Right cardiac atrium (tissue), 5 donors: ENCODE measurements at regions not wholly inside any gene's neighbourhood (a gene's known extent, or its start where the extent isn't known, plus 50 kb on each side); places are given as distances from the start of the nearest gene placed in this dataset.

ENCODE experiments used
- ATAC-seq, 2 donors: fragments of 200-7000 bp; cut with Tn5 transposase; one replicate each; pipeline versions ENCODE4 v1.8.0 to v1.9.1; 2020; ENCODE audit warnings: moderate library complexity in 2 of 2, mild to moderate bottlenecking in 1 of 2
- DNase-seq, 3 donors: peaks; one replicate each; pipeline ENCODE4 v3.0.0-alpha.2; 2020
- H3K27ac ChIP-seq: one replicate; pipeline ENCODE4 v1.5.1; 2013; ENCODE audit warnings: mild to moderate bottlenecking, low read length, control low read depth, moderate library complexity
- H3K27me3 ChIP-seq: one replicate; pipeline ENCODE4 v1.6.1; 2013; ENCODE audit not compliant: control insufficient read depth, insufficient read depth
- H3K4me1 ChIP-seq: one replicate; pipeline ENCODE4 v1.6.1; 2013; ENCODE audit warnings: low read length; ENCODE audit not compliant: control insufficient read depth, insufficient read depth
- H3K4me3 ChIP-seq: one replicate; pipeline ENCODE4 v1.5.1; 2013; ENCODE audit warnings: low read length, control low read depth
- H3K9me3 ChIP-seq: one replicate; pipeline ENCODE4 v1.6.1; 2013; ENCODE audit warnings: low read length; ENCODE audit not compliant: control insufficient read depth
- WGBS: extraction: QIAGEN DNeasy Blood & Tissue Kit; methylation state at CpG from one replicate; pipeline ENCODE4 v1.1.7; 2013; 5-methylcytosine and 5-hydroxymethylcytosine counted together
- intact Hi-C, 4 donors: fragments of 100-400 bp; cut with DNase I; formaldehyde crosslinking; loops; one replicate each; pipeline versions ENCODE4 v1.11.0 to v1.14.0; 2022 to 2023
- donor health status: healthy with polysubstance abuse.
- donor health status: DM: no; HTN: yes; CAD: no.
- donor health status: DM: no; HTN: no; CAD: no.
- donor health status: DM: no; HTN: yes; CAD: no; lungs with severe emphysema.
- donor health status: DM: yes; HTN: yes; CAD: no.

DNA sequence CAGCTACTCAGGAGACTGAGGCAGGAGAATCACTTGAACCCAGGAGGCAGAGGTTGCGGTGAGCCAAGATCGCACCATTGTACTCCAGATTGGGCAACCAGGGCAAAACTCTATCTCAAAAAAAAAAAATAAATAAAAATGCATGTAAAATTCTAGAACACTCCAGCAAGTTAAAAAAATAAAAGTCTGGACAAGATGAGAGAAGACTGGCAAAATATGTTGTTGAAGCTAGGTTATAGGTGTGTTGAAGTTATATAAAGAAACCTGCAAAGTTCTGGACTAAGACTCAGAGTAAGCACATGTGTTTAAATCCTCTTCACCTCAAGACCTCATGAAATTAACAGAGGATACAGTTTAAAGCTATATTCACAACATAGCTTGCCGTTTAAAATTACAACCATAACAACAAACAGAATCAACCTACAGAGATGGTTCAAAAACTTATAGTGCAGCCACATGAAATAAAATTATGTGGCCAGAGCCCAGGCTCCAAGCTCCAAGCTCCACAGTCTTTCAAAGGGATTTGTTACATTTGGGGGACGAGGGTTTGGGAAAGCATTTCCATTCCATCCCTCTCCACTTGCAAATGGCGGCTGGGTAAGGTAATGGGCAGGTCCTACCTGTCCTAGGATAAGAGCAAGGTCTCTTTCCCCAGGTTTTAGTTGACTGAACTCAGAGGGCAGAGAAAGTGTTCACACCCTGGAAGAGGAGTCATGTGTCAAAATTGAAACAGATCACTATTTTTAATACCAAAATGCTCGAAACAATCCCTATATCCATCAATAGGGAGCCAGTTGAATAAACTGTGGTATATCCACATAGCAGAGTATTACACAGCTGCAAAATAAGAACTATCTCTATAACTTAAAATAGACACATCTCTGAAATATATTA, 59.9 kb upstream of the MYCN start:
- intact Hi-C loops: no loop called here

DNA sequence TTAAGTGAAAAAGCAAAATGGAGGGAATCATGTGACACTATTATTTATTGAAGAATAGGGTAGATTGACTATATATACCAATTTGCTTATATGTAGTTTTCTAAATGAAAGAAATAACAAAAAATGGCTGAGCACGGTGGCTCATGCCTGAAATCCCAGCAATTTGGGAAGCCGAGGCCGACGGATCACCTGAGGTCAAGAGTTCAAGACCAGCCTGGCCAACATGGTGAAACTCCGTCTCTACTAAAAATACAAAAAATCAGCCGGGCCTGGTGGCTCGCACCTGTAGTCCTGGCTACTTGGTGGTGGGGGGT, 59.3 kb upstream of the MYCN start:
- 83% methylated on average over 7 of the region's 7 CpGs for WGBS
- intact Hi-C loops: no loop called here
- no peak for ATAC-seq

More for the DNA sequence above, 59.9 kb upstream of the MYCN start:
- 96% methylated on average over 6 of the region's 6 CpGs for WGBS
- H3K9me3 ChIP-seq: no peaks in the 10 kb centered on the region
- H3K4me3 ChIP-seq: no peak overlapping the region
- ATAC-seq (no peak), DNase-seq (no peak)
- H3K27ac ChIP-seq: no peak overlapping the region
- H3K27me3 ChIP-seq: no peaks in the 10 kb centered on the region
- no peaks in the 10 kb centered on the region for H3K4me1 ChIP-seq

DNA sequence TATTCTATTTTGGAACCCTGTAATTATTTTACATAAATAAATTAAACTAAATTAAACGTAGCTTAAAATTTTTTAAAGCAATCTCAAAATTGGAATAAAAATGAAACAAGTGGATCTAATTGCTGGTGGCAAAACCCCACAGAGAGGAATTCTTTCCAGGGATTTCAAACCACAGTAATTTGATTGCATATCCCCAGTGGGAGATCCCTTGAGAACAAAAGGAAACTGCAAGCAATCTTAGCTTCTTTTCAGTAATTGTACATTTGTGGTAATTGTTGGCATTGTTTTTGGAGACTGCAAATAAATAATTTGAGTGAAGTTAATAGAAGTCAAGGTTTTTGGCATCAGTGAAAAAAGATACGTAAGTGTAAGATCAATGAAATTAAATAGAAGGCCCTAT, 58.7 kb upstream of the MYCN start:
- no peaks in the 10 kb centered on the region for H3K4me1 ChIP-seq
- ATAC-seq (no peak), DNase-seq (no peak)
- H3K27me3 ChIP-seq: no peaks in the 10 kb centered on the region
- no peak overlapping the region for H3K4me3 ChIP-seq
- intact Hi-C loops: no loop called here
- no peak overlapping the region for H3K27ac ChIP-seq
- H3K9me3 ChIP-seq: no peaks in the 10 kb centered on the region
- 83% methylated on average over 2 of the region's 2 CpGs for WGBS

More for the DNA sequence above, 59.3 kb upstream of the MYCN start:
- H3K4me3 ChIP-seq: no peak overlapping the region
- no peaks in the 10 kb centered on the region for H3K4me1 ChIP-seq
- H3K27me3 ChIP-seq: no peaks in the 10 kb centered on the region
- no peaks in the 10 kb centered on the region for H3K9me3 ChIP-seq
- H3K27ac ChIP-seq: no peak overlapping the region
- no peak for DNase-seq

DNA sequence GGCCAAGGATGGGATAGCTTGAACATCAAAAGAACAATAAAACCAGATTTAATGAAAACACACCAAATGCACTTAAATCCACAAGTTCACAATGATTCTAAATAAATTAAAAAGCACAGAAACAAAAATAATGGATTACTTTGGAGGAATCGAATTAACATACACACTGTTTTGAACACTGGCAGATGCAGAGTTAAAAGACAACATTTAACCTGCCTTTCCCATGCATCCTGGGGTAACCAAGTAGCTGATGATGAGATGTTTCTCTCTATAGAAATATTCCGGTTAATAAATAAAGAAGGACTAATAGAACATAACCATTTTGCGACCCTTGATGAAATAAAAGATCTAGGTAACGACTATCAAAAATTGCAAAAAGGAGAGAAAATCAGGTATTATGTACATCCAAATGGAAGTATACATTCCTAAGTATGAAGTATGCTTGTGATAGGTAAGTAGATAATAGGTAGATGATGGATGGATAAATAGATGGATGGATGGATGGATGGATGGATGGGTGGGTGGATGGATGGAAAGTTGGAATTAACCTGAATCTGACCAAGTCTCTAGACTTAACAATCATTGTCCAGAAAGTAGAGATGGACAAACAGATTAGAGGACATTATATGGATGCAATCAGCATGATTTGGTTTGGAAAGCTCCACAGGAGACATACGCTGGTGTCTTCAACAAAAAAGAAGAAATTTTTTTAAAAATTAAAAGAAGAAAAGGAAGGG, 57.4 kb upstream of the MYCN start:
- DNase-seq (no peak), ATAC-seq (no peak)
- H3K27me3 ChIP-seq: no peaks in the 10 kb centered on the region
- no peak overlapping the region for H3K4me3 ChIP-seq
- no peak overlapping the region for H3K27ac ChIP-seq
- no peaks in the 10 kb centered on the region for H3K9me3 ChIP-seq
- no peaks in the 10 kb centered on the region for H3K4me1 ChIP-seq
- intact Hi-C loops: no loop called here
- 95% methylated on average over 5 of the region's 5 CpGs for WGBS

DNA sequence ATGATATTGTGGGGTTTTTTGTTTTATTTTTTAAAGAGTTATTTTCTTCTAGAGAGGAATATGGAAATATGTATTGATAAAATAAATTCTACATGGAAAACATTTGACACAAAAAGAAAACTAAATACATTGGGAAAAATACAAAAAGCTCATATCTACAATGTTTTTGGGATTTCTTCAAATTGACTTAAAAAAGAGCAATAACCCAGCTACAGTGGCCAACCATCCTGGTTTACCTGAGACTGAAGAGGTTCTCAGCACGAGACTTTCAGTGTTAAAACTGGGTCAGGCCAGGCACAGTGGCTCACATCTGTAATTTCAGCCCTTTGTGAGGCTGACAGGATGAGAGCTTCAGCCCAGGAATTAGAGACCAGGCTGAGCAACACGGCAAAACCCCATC, 56.7 kb upstream of the MYCN start:
- 86% methylated on average over 2 of the region's 2 CpGs for WGBS
- intact Hi-C loops: no loop called here
- H3K27me3 ChIP-seq: no peaks in the 10 kb centered on the region
- no peak for ATAC-seq
- H3K4me3 ChIP-seq: no peak overlapping the region
- H3K27ac ChIP-seq: no peak overlapping the region
- H3K4me1 ChIP-seq: no peaks in the 10 kb centered on the region
- no peak for DNase-seq
- H3K9me3 ChIP-seq: no peaks in the 10 kb centered on the region

DNA sequence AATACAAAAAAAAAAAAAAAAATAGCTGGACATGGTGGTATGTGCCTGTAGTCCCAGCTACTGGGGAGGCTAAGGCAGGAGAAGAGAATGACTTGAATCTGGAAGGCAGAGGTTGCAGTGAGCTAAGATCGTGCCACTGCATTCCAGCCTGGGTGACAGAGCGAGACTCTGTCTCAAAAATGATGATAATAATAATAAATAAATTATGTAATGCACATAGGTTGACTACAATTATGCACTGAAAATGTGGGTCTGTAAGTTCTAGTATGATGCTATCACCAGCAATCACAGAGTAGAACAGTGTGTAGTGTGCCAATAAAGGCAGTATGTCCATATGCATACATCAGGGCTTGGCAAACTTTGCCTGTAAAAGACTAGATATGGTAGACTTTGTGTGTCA, 55.6 kb upstream of the MYCN start:
- Histone ChIP-seq H3K27me3 (no peaks in the 10 kb centered on the region), H3K4me3 (no peak overlapping the region), H3K27ac (no peak overlapping the region), H3K4me1 (no peaks in the 10 kb centered on the region), H3K9me3 (no peaks in the 10 kb centered on the region)
- ATAC-seq: no peak
- 93% methylated on average over 2 of the region's 2 CpGs for WGBS
- DNase-seq: no peak
- intact Hi-C loops: no loop called here

DNA sequence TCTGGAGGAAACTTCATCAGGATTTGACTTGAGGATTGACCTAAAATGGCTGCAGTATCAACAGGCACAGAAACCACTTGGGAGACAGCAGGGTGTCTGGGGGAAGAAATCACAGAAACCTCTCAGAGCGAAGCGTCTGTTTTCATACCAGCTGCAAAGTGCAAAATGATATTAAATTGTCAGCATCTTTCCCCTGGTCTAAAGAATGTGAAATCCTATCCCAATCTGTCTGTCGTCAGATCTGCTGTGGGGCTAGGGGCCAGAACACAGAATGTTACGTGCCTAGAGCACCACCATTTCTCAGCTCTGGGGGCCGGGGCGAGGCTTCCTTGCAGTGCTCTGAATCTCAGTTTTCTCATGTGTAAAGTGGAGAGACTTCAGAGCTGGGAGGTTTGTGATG, 54.1 kb upstream of the MYCN start:
- intact Hi-C loops: no loop called here
- H3K9me3 ChIP-seq: no peaks in the 10 kb centered on the region
- no peak for ATAC-seq
- no peaks in the 10 kb centered on the region for H3K27me3 ChIP-seq
- WGBS: 60% methylated on average over 6 of the region's 6 CpGs
- H3K27ac ChIP-seq: no peak overlapping the region
- H3K4me3 ChIP-seq: no peak overlapping the region
- no peak for DNase-seq
- no peaks in the 10 kb centered on the region for H3K4me1 ChIP-seq

DNA sequence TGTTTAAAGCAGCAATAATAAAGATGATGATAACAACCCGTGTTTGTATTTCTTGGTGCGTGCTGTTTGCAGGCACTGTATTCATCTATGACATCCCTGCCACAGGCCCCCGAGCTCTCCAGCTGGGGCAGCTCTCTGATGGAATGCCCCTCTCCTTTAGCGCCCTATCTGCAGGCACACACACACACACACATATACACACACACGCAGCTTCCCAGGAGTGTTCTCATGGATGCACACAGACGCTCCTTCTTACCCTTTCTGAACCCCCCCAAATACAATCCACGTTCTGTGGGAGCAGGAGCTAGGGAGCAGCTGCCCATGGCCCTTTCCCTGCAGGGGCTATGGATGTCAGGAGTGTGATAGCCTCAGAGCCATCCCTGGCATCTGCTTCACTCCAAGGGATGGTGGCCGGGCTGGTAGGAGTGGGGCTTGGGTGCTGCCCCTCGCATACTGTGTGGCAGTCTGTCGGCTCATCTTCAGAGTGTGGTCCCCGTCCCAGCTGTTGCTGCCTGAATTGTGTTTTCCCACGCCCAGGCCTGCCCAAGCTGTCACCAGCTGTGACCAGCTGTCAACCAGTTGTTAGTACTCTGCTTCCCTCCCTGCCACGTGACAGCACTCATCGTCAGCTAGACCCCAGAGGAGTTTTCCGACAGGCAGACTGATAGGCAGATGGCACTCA, 50.8 kb upstream of the MYCN start:
- ATAC-seq (peak in 1 of 2 donors; percentile 56), DNase-seq (peak in 2 of 3 donors; percentile 30 to 71)
- no peak overlapping the region for H3K27ac ChIP-seq
- H3K4me1 ChIP-seq: no peaks in the 10 kb centered on the region
- WGBS: 58% methylated on average over 15 of the region's 15 CpGs
- H3K4me3 ChIP-seq: no peak overlapping the region
- no peaks in the 10 kb centered on the region for H3K9me3 ChIP-seq
- intact Hi-C loops: no loop called here
- H3K27me3 ChIP-seq: no peaks in the 10 kb centered on the region

DNA sequence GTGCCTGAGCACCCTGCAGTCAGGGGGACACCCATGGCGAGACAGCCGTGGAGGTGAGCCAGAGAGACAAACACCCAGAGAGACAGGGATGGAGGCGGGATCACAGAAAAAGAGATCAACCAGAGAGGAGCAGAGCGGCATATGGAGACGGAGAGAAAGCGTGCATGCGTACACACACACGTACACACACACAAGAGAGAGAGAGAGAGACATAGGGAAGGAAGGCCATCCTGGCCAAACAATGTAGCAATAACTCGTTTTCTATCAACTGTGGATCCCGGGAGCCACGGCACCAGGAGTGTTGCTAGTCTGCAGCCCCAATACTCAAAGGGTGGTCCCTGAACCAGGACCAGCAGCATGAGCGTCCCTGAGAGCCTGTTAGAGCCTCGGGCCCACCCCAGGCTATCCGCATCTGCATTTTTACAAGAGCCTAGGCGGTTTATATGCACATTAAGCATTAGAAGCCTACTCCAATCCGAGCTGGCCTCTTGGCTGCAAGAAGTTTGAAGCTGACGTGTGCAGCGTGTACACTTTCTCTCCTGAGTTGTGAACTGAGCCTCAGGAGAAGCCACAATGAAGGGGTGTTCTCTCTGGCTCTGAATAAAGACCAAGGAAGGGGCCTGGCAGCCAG, 50.1 kb upstream of the MYCN start:
- ATAC-seq (peak in 1 of 2 donors; percentile 47), DNase-seq (peak in 1 of 3 donors; percentile 12)
- Histone ChIP-seq H3K4me1 (no peaks in the 10 kb centered on the region), H3K27ac (no peak overlapping the region), H3K4me3 (no peak overlapping the region), H3K27me3 (no peaks in the 10 kb centered on the region), H3K9me3 (no peaks in the 10 kb centered on the region)
- 72% methylated on average over 18 of the region's 18 CpGs for WGBS
- intact Hi-C loops: no loop called here
